ENCODE measurements at regions not wholly inside any gene's neighbourhood (a gene's known extent, or its start where the extent isn't known, plus 50 kb on each side); places are given as distances from the start of the nearest gene placed in this dataset.

DNA sequence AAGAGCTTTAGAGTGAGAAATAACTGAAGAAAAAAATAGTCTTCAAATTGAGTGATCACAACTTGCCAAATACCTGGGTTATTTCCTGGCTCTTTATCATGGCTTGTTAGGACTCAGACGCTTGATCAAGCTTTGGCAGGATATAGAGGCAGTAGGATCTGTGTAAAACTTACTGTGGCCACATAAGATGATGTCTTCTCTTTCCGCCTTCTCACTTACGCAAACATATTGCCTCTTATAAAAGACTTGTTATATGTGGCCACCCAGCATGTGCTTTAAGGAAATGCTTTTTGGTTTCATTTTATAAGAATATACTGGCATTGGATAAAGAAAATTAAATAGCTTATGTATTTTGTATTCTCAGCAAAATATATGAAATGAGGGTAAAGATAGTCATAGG lies 101.8 kb upstream of the AKIRIN2 start:
- no peak for DNase-seq (ENCODE audit: low read depth)

- DNase-seq (ENCODE audit: low read depth), result no peak
Observed at GRCh38 chr6:87799651-87800050, 97.6 kb upstream of the AKIRIN2 start.

- DNase-seq (ENCODE audit: low read depth), result no peak
Observed at GRCh38 chr6:87798393-87799278, 96.6 kb upstream of the AKIRIN2 start.

GRCh38 chr6:87794922-87795885 lies 93.2 kb upstream of the AKIRIN2 start:
- no peak for DNase-seq (ENCODE audit: low read depth)

GRCh38 chr6:87793315-87793714 lies 91.3 kb upstream of the AKIRIN2 start:
- no peak for DNase-seq (ENCODE audit: low read depth)

DNA sequence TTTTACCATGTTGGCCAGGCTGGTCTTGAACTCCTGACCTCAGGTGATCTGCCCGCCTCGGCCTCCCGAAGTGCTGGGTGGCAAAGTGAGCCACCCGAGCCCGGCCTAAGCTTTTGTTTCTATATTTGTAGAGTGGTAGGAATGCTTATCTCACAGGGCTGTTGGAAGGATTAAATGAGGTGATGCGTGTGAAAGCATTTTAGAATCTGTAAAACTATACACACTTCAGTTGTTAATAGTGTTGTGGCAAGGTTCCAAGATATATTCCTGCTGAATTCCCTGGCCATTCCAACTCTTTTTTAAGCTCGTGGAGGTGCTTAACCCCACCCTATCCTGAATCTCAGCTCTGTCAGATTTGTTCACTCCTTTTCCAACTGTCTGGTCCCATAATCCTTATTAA lies 89.9 kb upstream of the AKIRIN2 start:
- DNase-seq (ENCODE audit: low read depth), result no peak

- no peak for DNase-seq (ENCODE audit: low read depth)
Observed at GRCh38 chr6:87791485-87791884, 89.5 kb upstream of the AKIRIN2 start.

DNA sequence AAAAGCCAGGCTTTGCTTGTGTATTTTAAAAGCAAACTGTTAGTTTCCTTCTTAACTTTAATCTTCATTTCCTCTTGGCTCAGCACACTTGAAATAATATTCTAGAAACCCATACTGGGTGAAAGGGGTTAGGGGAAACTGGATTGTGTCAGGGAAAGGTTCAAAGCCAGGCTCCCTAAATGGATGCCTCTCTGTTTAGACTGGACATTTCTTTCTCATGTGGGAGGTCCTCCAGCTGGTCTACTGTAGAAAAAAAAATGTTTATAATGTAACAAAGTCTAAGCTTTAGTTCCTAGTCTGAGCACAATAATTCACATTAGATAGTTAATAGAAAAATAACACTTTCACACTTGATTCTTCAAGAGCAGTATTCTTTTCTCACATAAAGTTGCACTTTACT lies 89.0 kb upstream of the AKIRIN2 start:
- no peak for DNase-seq (ENCODE audit: low read depth)

- no peak for DNase-seq (ENCODE audit: low read depth)
Observed at GRCh38 chr6:87789900-87790290, 87.9 kb upstream of the AKIRIN2 start.

DNA sequence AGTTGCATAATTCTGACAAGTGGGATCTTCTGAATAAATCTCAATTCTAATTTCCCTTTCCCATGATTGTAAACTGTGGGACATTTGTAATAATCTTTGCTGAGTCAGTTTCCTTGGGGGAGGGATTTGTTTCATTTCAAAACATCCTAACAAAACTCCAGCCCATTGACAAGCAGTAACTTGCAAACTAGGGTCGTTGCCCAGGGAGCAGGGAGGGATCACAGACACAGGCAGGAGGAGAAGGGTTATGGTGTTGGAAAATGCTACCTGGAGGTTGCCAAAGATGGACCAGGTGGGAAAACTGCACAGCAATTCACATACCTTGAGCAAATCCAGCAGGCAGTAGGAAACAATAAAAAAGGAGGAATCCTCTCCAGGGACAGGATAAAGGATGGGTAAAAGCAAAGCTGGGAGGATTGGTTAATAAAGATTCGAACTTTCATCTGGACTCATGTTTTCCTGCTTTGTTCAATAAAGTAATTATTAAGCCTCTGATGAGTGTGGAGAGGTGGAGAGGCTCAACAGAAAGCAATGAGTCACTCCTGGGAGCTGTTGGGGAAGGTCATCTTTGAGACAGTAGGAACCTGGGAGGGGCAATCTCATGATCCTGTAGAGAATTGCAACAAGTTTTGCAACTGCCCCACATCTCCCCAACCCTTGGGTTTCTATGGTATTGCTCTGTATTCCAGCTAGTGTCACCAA lies 87.3 kb upstream of the AKIRIN2 start:
- DNase-seq (ENCODE audit: low read depth), result peak; percentile 58

- no peak for DNase-seq (ENCODE audit: low read depth)
Observed at GRCh38 chr6:87788141-87788540, 86.1 kb upstream of the AKIRIN2 start.

GRCh38 chr6:87785229-87785862 lies 83.3 kb upstream of the AKIRIN2 start:
- DNase-seq (ENCODE audit: low read depth), result no peak

DNA sequence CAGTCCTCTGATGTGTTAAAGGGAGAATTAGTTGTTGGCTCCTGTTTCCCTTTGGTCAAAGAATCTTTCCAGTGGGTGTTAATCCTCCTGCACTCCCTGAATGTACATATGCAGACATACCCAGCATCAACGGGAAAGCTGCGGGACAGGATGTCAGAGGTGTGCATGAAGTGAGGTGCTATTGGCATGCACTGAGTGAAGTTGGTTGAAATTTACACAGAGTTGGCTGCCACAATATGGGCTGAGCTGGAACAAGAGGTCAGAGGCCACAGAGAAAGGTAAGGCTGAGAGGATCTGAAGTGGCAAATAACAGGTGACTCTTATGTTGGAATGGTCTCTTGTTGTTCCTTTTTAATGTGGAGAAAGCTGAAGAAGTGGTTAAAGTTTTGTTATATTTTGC lies 82.7 kb upstream of the AKIRIN2 start:
- DNase-seq (ENCODE audit: low read depth), result no peak

DNA sequence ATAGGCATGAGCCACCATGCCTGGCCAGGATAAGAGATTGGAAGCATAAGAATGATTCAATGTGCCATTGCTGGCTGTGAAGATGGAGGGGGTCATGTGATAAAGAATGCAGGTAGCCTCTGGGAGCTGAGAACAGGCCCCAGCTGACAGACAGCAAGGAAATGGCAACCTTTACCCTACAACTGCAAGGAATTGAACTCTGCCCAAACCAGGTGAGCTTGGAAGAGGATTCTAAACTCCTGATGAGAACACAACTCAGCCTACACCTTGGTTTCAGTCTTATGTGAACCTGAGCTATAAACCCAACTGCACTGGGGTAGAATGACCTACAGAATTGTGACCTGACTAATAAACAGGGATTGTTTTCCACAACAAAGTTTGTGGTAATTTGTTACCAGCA lies 82.0 kb upstream of the AKIRIN2 start:
- no peak for DNase-seq (ENCODE audit: low read depth)

- no peak for DNase-seq (ENCODE audit: low read depth)
Observed at GRCh38 chr6:87779542-87779941, 77.5 kb upstream of the AKIRIN2 start.

GRCh38 chr6:87772597-87773530 lies 70.8 kb upstream of the AKIRIN2 start:
- peak; percentile 55 for DNase-seq (ENCODE audit: low read depth)

DNA sequence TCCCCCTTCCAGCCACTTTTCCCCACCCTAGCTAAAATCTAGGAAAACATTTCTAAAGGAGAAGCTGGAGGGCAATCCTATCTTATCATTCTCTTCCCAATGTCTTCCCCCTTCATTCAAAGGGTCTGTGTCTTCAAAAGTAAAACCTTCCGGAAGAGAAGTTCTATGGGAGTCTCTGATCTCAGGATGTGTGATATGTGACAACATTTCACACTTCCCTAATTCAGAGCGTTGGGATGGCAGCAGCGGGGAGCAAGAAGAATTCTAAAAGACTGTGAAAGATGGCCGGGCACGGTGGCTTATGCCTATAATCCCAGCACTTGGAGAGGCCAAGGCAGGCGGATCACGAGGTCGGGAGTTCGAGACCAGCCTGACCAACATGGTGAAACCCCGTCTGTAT lies 65.4 kb upstream of the AKIRIN2 start:
- DNase-seq (ENCODE audit: low read depth), result no peak

GRCh38 chr6:87766211-87766610 lies 64.2 kb upstream of the AKIRIN2 start:
- peak; percentile 53 for DNase-seq (ENCODE audit: low read depth)

DNA sequence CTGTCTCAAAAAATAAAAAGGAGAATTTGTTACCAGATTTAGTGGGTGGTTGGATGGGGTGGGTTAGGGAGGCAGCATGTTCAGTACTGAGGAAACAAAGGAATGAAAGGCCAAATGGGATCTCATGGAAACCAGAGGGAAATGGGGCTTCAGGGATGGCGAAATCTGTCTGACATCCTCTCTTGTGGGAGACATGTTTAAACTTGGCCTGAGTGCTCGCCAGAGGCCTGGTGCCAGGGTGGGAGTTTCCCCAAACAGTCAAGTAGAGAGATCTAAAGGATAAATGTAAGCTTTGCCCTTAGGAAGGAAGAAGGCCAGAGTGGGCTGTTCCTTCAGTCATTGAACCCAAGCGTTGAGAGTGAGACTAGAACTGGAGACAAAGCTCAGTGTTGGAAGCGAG lies 61.9 kb upstream of the AKIRIN2 start:
- DNase-seq (ENCODE audit: low read depth), result no peak

GRCh38 chr6:87763276-87763675 lies 61.2 kb upstream of the AKIRIN2 start:
- DNase-seq (ENCODE audit: low read depth), result no peak

DNA sequence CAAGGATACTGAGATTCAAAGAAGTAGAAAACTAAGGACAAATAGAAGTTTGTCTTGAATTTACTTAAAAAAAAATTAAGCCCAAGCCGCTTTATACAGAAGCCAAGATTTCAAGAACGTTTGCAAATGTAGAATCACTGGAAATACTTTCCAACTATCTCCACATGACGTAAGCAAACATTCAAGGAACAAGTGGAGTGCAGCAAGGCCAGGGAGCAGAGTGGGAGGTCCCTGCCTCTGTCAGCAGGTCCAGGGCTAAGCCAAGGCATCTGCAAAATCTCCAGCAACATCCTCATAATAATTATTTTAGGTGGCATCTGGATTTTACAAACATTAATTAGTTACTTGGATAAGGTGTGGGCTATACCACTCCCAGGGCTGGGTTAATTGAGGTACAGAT lies 60.1 kb upstream of the AKIRIN2 start:
- no peak for DNase-seq (ENCODE audit: low read depth)

Data from EH (cell line).